ENCODE measurements at regions not wholly inside any gene's neighbourhood (a gene's known extent, or its start where the extent isn't known, plus 50 kb on each side); places are given as distances from the start of the nearest gene placed in this dataset.

- no peak for DNase-seq (ENCODE audit: low read depth)
Observed at GRCh38 chr13:21318891-21319532, 140.1 kb downstream of the ZDHHC20 start.

- no peak for DNase-seq (ENCODE audit: low read depth)
Observed at GRCh38 chr13:21319869-21320641, 139.0 kb downstream of the ZDHHC20 start.

GRCh38 chr13:21320642-21321034, 138.5 kb downstream of the ZDHHC20 start:
- no peak for DNase-seq (ENCODE audit: low read depth)

- no peak for DNase-seq (ENCODE audit: low read depth)
Observed at GRCh38 chr13:21321269-21321668, 137.8 kb downstream of the ZDHHC20 start.

GRCh38 chr13:21322327-21322965, 136.7 kb downstream of the ZDHHC20 start:
- DNase-seq (ENCODE audit: low read depth), result no peak
